Stimulated activated CD4-positive, alpha-beta T cell treated with anti-CD3 and anti-CD28 coated beads, Interleukin-4, amount 100 ng/mL, for 4 hours (primary cell): ENCODE measurements at regions not wholly inside any gene's neighbourhood (a gene's known extent, or its start where the extent isn't known, plus 50 kb on each side); places are given as distances from the start of the nearest gene placed in this dataset.
"Not testable (repeated sequence)": the region's sequence is repeated elsewhere in the genome, so short reads cannot be mapped to it uniquely, and the experiment has no call there.

Source experiments
- DNase-seq, 2 experiments: peaks; one replicate each; pipeline ENCODE4 v3.0.0-alpha.2; 2020

- no peak for DNase-seq
Observed at GRCh38 chr9:40928803-40929487, 199.5 kb downstream of the FOXD4L6 start.

GRCh38 chr9:40927851-40928802 lies 200.4 kb downstream of the FOXD4L6 start:
- no peak for DNase-seq

GRCh38 chr9:40927260-40927631 lies 201.2 kb downstream of the FOXD4L6 start:
- no peak for DNase-seq

- no peak for DNase-seq
Observed at GRCh38 chr9:40926404-40927259, 201.8 kb downstream of the FOXD4L6 start.

GRCh38 chr9:40925149-40925548 lies 203.3 kb downstream of the FOXD4L6 start:
- no peak for DNase-seq

GRCh38 chr9:40916399-40916783 lies 212.1 kb downstream of the FOXD4L6 start:
- not testable (repeated sequence) for DNase-seq

- not testable (repeated sequence) for DNase-seq
Observed at GRCh38 chr9:40915660-40916398, 212.7 kb downstream of the FOXD4L6 start.

GRCh38 chr9:40914772-40915659 lies 213.5 kb downstream of the FOXD4L6 start:
- no peak for DNase-seq

GRCh38 chr9:40913928-40914673 lies 214.4 kb downstream of the FOXD4L6 start:
- no peak for DNase-seq

GRCh38 chr9:40913096-40913719 lies 215.3 kb downstream of the FOXD4L6 start:
- DNase-seq, result no peak

GRCh38 chr9:40912679-40913078 lies 215.8 kb downstream of the FOXD4L6 start:
- DNase-seq, result not testable (repeated sequence)

GRCh38 chr9:40911647-40912046 lies 216.8 kb downstream of the FOXD4L6 start:
- DNase-seq, result no peak

GRCh38 chr9:40910995-40911394 lies 217.5 kb downstream of the FOXD4L6 start:
- DNase-seq, result not testable (repeated sequence)

- no peak for DNase-seq
Observed at GRCh38 chr9:40909821-40910220, 218.7 kb downstream of the FOXD4L6 start.

GRCh38 chr9:40909111-40909510 lies 219.4 kb downstream of the FOXD4L6 start:
- not testable (repeated sequence) for DNase-seq

GRCh38 chr9:40907657-40908624 lies 220.5 kb downstream of the FOXD4L6 start:
- no peak for DNase-seq

- DNase-seq, result not testable (repeated sequence)
Observed at GRCh38 chr9:40906879-40907278, 221.6 kb downstream of the FOXD4L6 start.

GRCh38 chr9:40892315-40892714 lies 236.2 kb downstream of the FOXD4L6 start:
- DNase-seq, result not testable (repeated sequence)

GRCh38 chr9:40885858-40886257 lies 242.6 kb downstream of the FOXD4L6 start:
- not testable (repeated sequence) for DNase-seq
